ENCODE measurements at regions not wholly inside any gene's neighbourhood (a gene's known extent, or its start where the extent isn't known, plus 50 kb on each side); places are given as distances from the start of the nearest gene placed in this dataset.

GRCh38 chr9:107960916-107961315 is 471.3 kb upstream of the KLF4 start:
- no peak overlapping the region for H3K9ac ChIP-seq (ENCODE audit: low read length)
- H3K79me2 ChIP-seq (ENCODE audit: insufficient read depth, low read length), result no peaks in the 10 kb centered on the region
- RAD21 ChIA-PET (ENCODE audit: low non-redundant PET in 1 of 2, low total read pairs in 2 of 2, uncharacterized antibody in 2 of 2, unreplicated experiment in 2 of 2), result no interaction called here
- TF ChIP-seq ZBTB33 (IDR thresholded peaks at IDR 0.05; ENCODE audit: extremely low read depth, insufficient replicate concordance, low read length) (no peak), JUND (IDR thresholded peaks at IDR 0.05) (no peak), EZH2phosphoT487 (IDR thresholded peaks at IDR 0.05; ENCODE audit: borderline replicate concordance) (no peak), SP1 (IDR thresholded peaks at IDR 0.05; ENCODE audit: low read depth) (no peak)
- no peak overlapping the region for H3K4me3 ChIP-seq (replicated peaks in 1 of 2; ENCODE audit: low read depth in 1 of 2, low read length in 2 of 2)
- no peak overlapping the region for H3K4me2 ChIP-seq (ENCODE audit: low read length)
- no peak overlapping the region for H2AFZ ChIP-seq (ENCODE audit: low read depth, low read length, poor library complexity, severe bottlenecking)
- CTCF ChIA-PET, result no interaction called here
- no peaks in the 10 kb centered on the region for H3K9me2 ChIP-seq (ENCODE audit: insufficient read depth)
- no peaks in the 10 kb centered on the region for H3K36me3 ChIP-seq (ENCODE audit: control insufficient read depth in 1 of 2, insufficient read depth in 2 of 2, low read length in 2 of 2)
- H3K9me3 ChIP-seq (ENCODE audit: control insufficient read depth in 1 of 2, insufficient read depth in 1 of 2, low read depth in 1 of 2, low read length in 2 of 2), result no peaks in the 10 kb centered on the region
- DNase-seq (ENCODE audit: low read depth, low spot score) (no peak), ATAC-seq (no peak)
- no peaks in the 10 kb centered on the region for H3K4me1 ChIP-seq (ENCODE audit: control insufficient read depth in 1 of 2, insufficient read depth in 2 of 2, low read length in 2 of 2)
- BruUV-seq (replicated peaks), result no TSS peak
- POLR2A ChIA-PET, result no interaction called here
- no peaks in the 10 kb centered on the region for H3K27me3 ChIP-seq (ENCODE audit: insufficient read depth, low read length)
- intact Hi-C loops (cut with micrococcal nuclease), result no loop called here
- no peak overlapping the region for H3K27ac ChIP-seq (ENCODE audit: low read depth, low read length)
- H4K20me1 ChIP-seq (ENCODE audit: insufficient read depth), result no peaks in the 10 kb centered on the region

DNA sequence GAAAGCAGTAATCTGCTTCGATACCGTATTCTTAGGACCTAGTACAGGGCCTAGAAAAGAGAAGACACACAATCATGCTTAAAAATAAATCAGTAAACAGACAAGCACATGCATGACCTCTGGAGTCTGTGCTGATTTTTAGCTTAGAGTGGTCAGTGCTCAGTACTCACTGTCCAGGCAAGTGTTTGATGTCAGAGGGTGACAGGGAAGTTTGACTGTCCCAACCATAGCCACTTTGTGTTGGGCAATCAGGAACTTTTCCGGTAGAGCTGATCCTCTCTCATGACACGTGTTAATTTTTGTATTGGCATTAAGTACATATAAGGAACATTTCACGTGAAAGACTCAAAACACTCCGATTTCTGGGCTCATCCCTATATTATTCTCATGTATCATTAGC is 464.7 kb upstream of the KLF4 start:
- CTCF ChIA-PET, result no interaction called here
- no peak for TF ChIP-seq CBX3 (IDR thresholded peaks at IDR 0.05; ENCODE audit: low read depth)
- TF ChIP-seq, protein P1, sequence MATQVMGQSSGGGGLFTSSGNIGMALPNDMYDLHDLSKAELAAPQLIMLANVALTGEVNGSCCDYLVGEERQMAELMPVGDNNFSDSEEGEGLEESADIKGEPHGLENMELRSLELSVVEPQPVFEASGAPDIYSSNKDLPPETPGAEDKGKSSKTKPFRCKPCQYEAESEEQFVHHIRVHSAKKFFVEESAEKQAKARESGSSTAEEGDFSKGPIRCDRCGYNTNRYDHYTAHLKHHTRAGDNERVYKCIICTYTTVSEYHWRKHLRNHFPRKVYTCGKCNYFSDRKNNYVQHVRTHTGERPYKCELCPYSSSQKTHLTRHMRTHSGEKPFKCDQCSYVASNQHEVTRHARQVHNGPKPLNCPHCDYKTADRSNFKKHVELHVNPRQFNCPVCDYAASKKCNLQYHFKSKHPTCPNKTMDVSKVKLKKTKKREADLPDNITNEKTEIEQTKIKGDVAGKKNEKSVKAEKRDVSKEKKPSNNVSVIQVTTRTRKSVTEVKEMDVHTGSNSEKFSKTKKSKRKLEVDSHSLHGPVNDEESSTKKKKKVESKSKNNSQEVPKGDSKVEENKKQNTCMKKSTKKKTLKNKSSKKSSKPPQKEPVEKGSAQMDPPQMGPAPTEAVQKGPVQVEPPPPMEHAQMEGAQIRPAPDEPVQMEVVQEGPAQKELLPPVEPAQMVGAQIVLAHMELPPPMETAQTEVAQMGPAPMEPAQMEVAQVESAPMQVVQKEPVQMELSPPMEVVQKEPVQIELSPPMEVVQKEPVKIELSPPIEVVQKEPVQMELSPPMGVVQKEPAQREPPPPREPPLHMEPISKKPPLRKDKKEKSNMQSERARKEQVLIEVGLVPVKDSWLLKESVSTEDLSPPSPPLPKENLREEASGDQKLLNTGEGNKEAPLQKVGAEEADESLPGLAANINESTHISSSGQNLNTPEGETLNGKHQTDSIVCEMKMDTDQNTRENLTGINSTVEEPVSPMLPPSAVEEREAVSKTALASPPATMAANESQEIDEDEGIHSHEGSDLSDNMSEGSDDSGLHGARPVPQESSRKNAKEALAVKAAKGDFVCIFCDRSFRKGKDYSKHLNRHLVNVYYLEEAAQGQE (IDR thresholded peaks at IDR 0.05; ENCODE audit: low read depth), result no peak
- TF ChIP-seq EZH2 (IDR thresholded peaks at IDR 0.05), result no peak
- TF ChIP-seq, protein P2, sequence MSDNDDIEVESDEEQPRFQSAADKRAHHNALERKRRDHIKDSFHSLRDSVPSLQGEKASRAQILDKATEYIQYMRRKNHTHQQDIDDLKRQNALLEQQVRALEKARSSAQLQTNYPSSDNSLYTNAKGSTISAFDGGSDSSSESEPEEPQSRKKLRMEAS (IDR thresholded peaks at IDR 0.05), result no peak
- TF ChIP-seq ZNF274 (IDR thresholded peaks at IDR 0.05; ENCODE audit: low read depth, low read length), result no peak
- TF ChIP-seq FOSL1 (IDR thresholded peaks at IDR 0.05; ENCODE audit: low read depth), result no peak
- no peak for TF ChIP-seq ELF1 (IDR thresholded peaks at IDR 0.05; ENCODE audit: borderline replicate concordance, low read depth)
- no peak for TF ChIP-seq CEBPB (IDR thresholded peaks at IDR 0.05; ENCODE audit: low read depth)
- no peak for TF ChIP-seq SRF (IDR thresholded peaks at IDR 0.05; ENCODE audit: low read depth)
- TF ChIP-seq YY1 (IDR thresholded peaks at IDR 0.05; ENCODE audit: extremely low read depth, insufficient replicate concordance, low read depth, low read length), result no peak
- TF ChIP-seq POLR2AphosphoS5 (IDR thresholded peaks at IDR 0.05; ENCODE audit: low read depth, low read length), result no peak
- no peak for TF ChIP-seq POLR2A (IDR thresholded peaks at IDR 0.05; ENCODE audit: borderline replicate concordance, extremely low read depth, insufficient read depth, insufficient read length)
- no peak for TF ChIP-seq EGR1 (IDR thresholded peaks at IDR 0.05; ENCODE audit: low read depth)

More for the DNA sequence above, 464.7 kb upstream of the KLF4 start:
- ChIA-PET POLR2A (no interaction called here), RAD21 (ENCODE audit: low non-redundant PET in 1 of 2, low total read pairs in 2 of 2, uncharacterized antibody in 2 of 2, unreplicated experiment in 2 of 2) (no interaction called here)
- Histone ChIP-seq H3K79me2 (ENCODE audit: insufficient read depth, low read length) (no peaks in the 10 kb centered on the region), H3K36me3 (ENCODE audit: control insufficient read depth in 1 of 2, insufficient read depth in 2 of 2, low read length in 2 of 2) (no peaks in the 10 kb centered on the region), H3K4me3 (replicated peaks in 1 of 2; ENCODE audit: low read depth in 1 of 2, low read length in 2 of 2) (no peak overlapping the region), H3K9me2 (ENCODE audit: insufficient read depth) (no peaks in the 10 kb centered on the region), H3K27ac (ENCODE audit: low read depth, low read length) (no peak overlapping the region), H3K4me1 (ENCODE audit: control insufficient read depth in 1 of 2, insufficient read depth in 2 of 2, low read length in 2 of 2) (no peaks in the 10 kb centered on the region), H4K20me1 (ENCODE audit: insufficient read depth) (no peaks in the 10 kb centered on the region), H3K4me2 (ENCODE audit: low read length) (no peak overlapping the region), H3K9ac (ENCODE audit: low read length) (no peak overlapping the region), H3K9me3 (ENCODE audit: control insufficient read depth in 1 of 2, insufficient read depth in 1 of 2, low read depth in 1 of 2, low read length in 2 of 2) (no peaks in the 10 kb centered on the region), H3K27me3 (ENCODE audit: insufficient read depth, low read length) (no peaks in the 10 kb centered on the region), H2AFZ (ENCODE audit: low read depth, low read length, poor library complexity, severe bottlenecking) (no peak overlapping the region)
- ATAC-seq (no peak), DNase-seq (ENCODE audit: low read depth, low spot score) (no peak)
- intact Hi-C loops (cut with micrococcal nuclease), result no loop called here
- no TSS peak for BruUV-seq (replicated peaks)

Measured in HCT116 (cell line).